Prostate gland (tissue), 2 donors: ENCODE measurements at regions not wholly inside any gene's neighbourhood (a gene's known extent, or its start where the extent isn't known, plus 50 kb on each side); places are given as distances from the start of the nearest gene placed in this dataset.

Experiments used
- DNase-seq: peaks from one replicate; pipeline ENCODE4 v3.0.0-alpha.2; 2019; ENCODE audit warnings: low spot score
- H3K27ac ChIP-seq, 2 donors: fragments of 200-600 bp; sonication (generic); 2 replicates each; pipeline ENCODE4 v1.5.1; 2017 to 2019
- H3K27me3 ChIP-seq: fragments of 200-600 bp; sonication (generic); replicated peaks from 2 replicates; pipeline ENCODE4 v1.5.1; 2019; ENCODE audit not compliant: insufficient read depth
- H3K36me3 ChIP-seq, 2 donors: fragments of 200-600 bp; sonication (generic); 1 replicate in 1 of 2; 2 replicates in 1 of 2; pipeline versions ENCODE4 v1.5.1 to v1.8.1; 2017 to 2019
- H3K4me1 ChIP-seq: fragments of 200-600 bp; sonication (generic); replicated peaks from 2 replicates; pipeline ENCODE4 v1.5.1; 2019
- H3K4me3 ChIP-seq, 2 donors: fragments of 200-600 bp; sonication (generic); 2 replicates each; pipeline ENCODE4 v1.5.1; 2017 to 2019
- H3K9me3 ChIP-seq: fragments of 200-600 bp; sonication (generic); 2 replicates; pipeline ENCODE4 v1.5.1; 2017
- POLR2A ChIP-seq: fragments of 450-650 bp; IDR thresholded peaks from one replicate; pipeline ENCODE4 v1.6.1; 2016; ENCODE audit warnings: antibody characterized with exemption, mild to moderate bottlenecking
- POLR2AphosphoS5 ChIP-seq: sonication (generic); formaldehyde crosslinking; IDR thresholded peaks from one replicate; pipeline ENCODE4 v1.6.1; 2017; ENCODE audit warnings: antibody characterized with exemption
- WGBS: methylation state at CpG from one replicate; pipeline ENCODE4 v1.1.5; 2018; 5-methylcytosine and 5-hydroxymethylcytosine counted together
- intact Hi-C: fragments of 100-400 bp; cut with DNase I; formaldehyde crosslinking; loops from one replicate; pipeline ENCODE4 v1.14.2; 2022
- TF ChIP-seq, protein P1 (sequence below), 4 experiments: fragments of 200-600 bp in 2 of 4; fragments of 450-650 bp in 2 of 4; sonication (generic) in 2 of 4; IDR thresholded peaks; 1 replicate in 3 of 4; 2 replicates in 1 of 4; pipeline ENCODE4 v1.5.1; 2016 to 2019; ENCODE audit warnings: antibody characterized with exemption in 4 of 4, mild to moderate bottlenecking in 2 of 4, moderate library complexity in 2 of 4

DNA sequence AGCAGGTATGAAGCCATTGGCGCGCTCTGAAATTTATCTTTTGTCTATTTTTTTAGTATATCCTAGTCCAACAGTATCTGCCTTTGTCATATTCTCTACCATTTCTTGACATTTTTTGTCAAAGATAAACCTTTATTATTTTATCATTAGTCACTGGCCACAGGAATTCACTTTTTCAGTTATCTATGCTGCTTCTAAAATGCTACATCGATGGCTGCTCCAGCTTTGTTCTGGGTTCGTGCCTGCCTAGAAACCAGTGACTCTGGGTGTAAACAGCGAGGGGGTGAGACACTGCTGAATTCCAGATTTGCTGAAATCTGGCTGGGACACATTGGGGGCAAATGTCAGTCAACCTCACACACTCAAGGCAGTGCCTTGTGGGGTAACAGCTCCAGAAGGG, 193.4 kb downstream of the CDC5L start:
- 80% methylated on average over 5 of the region's 5 CpGs for WGBS

DNA sequence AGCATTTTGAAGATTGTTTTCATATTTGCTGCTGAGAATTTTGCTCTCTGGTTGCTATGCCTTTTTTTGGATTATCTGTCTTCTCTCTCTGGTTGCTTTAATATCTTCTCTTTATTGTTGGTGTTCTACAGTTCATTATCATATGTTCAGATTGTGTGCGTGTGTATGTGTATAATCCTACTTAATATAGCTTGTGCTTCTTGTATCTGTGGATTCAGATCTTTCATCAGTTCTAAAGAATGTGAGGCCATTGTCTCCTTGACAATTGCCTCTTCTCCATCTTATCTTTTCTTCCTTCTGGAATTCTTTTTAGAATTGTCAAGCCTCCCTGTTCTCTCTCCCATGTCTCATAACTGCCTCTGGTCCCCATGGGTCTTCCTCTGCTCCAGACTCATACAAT, 195.4 kb downstream of the CDC5L start:
- Histone ChIP-seq H3K27me3 (no peaks in the 10 kb centered on the region), H3K36me3 (no peaks in the 10 kb centered on the region), H3K4me3 (no peak overlapping the region), H3K9me3 (no peaks in the 10 kb centered on the region), H3K4me1 (no peaks in the 10 kb centered on the region), H3K27ac (no peak overlapping the region)
- TF ChIP-seq POLR2A (no peak), POLR2AphosphoS5 (no peak)
- TF ChIP-seq, protein P1, sequence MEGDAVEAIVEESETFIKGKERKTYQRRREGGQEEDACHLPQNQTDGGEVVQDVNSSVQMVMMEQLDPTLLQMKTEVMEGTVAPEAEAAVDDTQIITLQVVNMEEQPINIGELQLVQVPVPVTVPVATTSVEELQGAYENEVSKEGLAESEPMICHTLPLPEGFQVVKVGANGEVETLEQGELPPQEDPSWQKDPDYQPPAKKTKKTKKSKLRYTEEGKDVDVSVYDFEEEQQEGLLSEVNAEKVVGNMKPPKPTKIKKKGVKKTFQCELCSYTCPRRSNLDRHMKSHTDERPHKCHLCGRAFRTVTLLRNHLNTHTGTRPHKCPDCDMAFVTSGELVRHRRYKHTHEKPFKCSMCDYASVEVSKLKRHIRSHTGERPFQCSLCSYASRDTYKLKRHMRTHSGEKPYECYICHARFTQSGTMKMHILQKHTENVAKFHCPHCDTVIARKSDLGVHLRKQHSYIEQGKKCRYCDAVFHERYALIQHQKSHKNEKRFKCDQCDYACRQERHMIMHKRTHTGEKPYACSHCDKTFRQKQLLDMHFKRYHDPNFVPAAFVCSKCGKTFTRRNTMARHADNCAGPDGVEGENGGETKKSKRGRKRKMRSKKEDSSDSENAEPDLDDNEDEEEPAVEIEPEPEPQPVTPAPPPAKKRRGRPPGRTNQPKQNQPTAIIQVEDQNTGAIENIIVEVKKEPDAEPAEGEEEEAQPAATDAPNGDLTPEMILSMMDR (IDR thresholded peaks at IDR 0.05), result no peak
- intact Hi-C loops, result no loop called here
- DNase-seq, result no peak
- 96% methylated on average over 1 of the region's 1 CpG for WGBS

More for the DNA sequence above, 193.4 kb downstream of the CDC5L start:
- intact Hi-C loops, result no loop called here
- Histone ChIP-seq H3K27me3 (no peaks in the 10 kb centered on the region), H3K27ac (no peak overlapping the region), H3K4me1 (no peaks in the 10 kb centered on the region), H3K36me3 (no peaks in the 10 kb centered on the region), H3K9me3 (no peaks in the 10 kb centered on the region), H3K4me3 (no peak overlapping the region)
- TF ChIP-seq POLR2A (no peak), POLR2AphosphoS5 (no peak)
- TF ChIP-seq, protein P1 (IDR thresholded peaks at IDR 0.05), result no peak
- no peak for DNase-seq

- TF ChIP-seq, protein P1 (IDR thresholded peaks at IDR 0.05), result no peak
- TF ChIP-seq POLR2AphosphoS5 (no peak), POLR2A (no peak)
- DNase-seq, result no peak
- no peak overlapping the region for H3K4me3 ChIP-seq
- no peaks in the 10 kb centered on the region for H3K36me3 ChIP-seq
- H3K27ac ChIP-seq, result no peak overlapping the region
- no peaks in the 10 kb centered on the region for H3K4me1 ChIP-seq
- intact Hi-C loops, result no loop called here
- no peaks in the 10 kb centered on the region for H3K27me3 ChIP-seq
- no peaks in the 10 kb centered on the region for H3K9me3 ChIP-seq
- 100% methylated on average over 1 of the region's 1 CpG for WGBS
Measured at GRCh38 chr6:44590471-44590870, 203.0 kb downstream of the CDC5L start.

DNA sequence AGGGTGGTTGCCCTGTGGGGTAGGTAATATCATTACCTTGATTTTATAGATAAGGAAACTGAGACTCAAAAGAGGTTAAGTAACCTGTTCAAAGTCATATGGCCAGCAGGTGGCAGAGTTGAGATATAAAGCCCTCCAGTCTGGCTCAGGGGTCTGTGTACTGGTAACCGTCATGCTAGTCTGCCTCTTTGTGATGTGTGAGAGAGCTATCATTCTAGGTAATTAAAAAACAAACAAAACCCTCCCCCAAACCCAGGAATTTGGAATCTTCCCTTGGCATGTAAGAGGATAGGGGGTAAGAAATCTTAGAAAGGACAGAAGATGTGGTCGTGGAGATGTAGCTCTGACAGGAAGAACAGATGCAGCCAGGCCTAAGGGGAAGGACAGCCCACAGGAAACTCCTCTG, 206.0 kb downstream of the CDC5L start:
- Histone ChIP-seq H3K9me3 (no peaks in the 10 kb centered on the region), H3K36me3 (no peaks in the 10 kb centered on the region), H3K4me3 (no peak overlapping the region), H3K27me3 (no peaks in the 10 kb centered on the region), H3K4me1 (no peaks in the 10 kb centered on the region), H3K27ac (no peak overlapping the region)
- 37% methylated on average over 2 of the region's 2 CpGs for WGBS
- intact Hi-C loops, result no loop called here
- peak; percentile 31 for DNase-seq
- TF ChIP-seq, protein P1 (IDR thresholded peaks at IDR 0.05), result peak in 3 of 4 experiments; percentile 22 to 39 (median 22)
- TF ChIP-seq POLR2A (no peak), POLR2AphosphoS5 (no peak)

DNA sequence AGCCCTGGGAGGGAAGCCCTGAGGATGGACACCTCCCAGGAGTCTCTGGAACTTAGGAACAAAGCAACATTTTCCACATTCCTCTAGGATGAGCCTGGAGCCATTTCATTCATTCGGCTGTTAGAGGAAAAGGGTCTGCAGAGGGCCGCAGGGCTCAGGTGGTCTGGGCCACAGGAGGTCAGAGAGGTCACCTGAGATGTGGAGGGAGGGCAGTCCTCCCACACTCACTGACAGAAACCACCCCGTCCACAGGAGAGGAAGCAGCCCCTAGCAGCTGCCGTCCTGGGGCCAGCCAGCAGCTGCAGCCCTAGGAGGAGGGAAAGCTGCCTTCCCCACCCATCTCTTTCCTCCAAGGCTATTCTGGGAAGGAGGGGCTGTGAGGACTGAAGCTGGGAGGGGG, 207.0 kb downstream of the CDC5L start:
- Histone ChIP-seq H3K9me3 (no peaks in the 10 kb centered on the region), H3K4me1 (no peaks in the 10 kb centered on the region), H3K36me3 (no peaks in the 10 kb centered on the region), H3K27ac (no peak overlapping the region), H3K27me3 (no peaks in the 10 kb centered on the region), H3K4me3 (no peak overlapping the region)
- TF ChIP-seq, protein P1 (IDR thresholded peaks at IDR 0.05), result no peak
- TF ChIP-seq POLR2A (no peak), POLR2AphosphoS5 (no peak)
- DNase-seq, result no peak
- WGBS, result 55% methylated on average over 4 of the region's 4 CpGs
- intact Hi-C loops, result no loop called here
